ENCODE measurements at regions not wholly inside any gene's neighbourhood (a gene's known extent, or its start where the extent isn't known, plus 50 kb on each side); places are given as distances from the start of the nearest gene placed in this dataset.
A peak's percentile ranks its signal among the peaks of the same experiment; 100 is the strongest.

DNA sequence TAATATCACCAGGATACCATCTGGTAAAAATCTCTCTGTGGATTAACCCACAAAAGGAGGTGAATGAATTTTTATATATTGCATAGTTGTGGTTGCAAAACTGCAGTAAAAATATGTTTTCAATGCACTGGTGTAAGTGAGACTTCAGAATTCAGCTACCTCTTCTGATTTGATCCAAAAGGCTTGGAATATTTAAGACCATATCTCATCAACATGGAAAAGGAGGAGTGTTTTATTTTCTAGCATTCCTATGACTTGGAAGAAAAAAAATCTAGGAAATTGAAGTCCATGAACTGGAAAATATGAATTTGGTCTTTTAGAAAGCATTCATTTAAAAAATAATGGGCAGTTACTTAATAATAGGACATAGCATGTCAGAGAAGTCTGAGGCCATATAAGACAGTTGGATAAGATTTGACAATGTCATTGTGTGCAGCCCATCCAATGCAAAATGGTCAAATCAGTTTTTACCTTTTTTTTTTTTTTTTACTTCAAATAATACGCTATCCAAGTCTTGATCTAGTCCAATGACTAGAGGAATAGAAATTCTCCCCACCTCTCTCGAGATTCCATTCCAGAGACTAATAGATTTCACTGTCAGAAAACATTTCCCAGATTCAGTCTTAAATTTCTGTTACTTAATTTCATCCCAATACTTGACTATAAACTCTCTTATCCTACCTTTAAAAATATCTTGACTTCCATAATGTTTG lies 364.9 kb upstream of the PMFBP1 start:
- FAIRE-seq (no peak), DNase-seq (ENCODE audit: low spot score in 2 of 2) (no peak)

DNA sequence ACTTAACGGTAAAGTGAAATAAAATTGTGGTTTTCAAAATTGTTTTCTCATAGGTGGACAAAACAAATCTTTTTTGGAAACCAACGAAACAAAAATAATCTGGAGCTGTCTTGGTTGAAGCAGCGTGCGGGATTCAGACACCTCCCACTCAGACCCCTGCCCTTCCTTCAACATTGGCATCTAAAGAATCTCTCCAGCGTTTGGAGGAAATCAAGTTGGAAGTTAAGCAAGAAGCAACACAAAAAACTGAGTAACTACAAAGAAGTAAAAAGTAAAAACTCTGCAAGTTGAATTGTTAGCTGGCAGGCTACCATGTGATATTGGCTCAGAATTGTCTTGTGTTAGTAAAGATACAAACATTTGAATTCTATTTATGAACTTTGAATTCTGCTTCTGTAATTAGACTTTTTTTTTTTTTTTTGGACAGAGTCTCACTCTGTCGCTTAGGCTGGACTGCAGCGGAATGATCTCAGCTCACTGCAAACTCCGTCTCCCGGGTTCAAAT lies 361.0 kb upstream of the PMFBP1 start:
- FAIRE-seq = no peak
- DNase-seq (ENCODE audit: low spot score in 2 of 2) = no peak

DNA sequence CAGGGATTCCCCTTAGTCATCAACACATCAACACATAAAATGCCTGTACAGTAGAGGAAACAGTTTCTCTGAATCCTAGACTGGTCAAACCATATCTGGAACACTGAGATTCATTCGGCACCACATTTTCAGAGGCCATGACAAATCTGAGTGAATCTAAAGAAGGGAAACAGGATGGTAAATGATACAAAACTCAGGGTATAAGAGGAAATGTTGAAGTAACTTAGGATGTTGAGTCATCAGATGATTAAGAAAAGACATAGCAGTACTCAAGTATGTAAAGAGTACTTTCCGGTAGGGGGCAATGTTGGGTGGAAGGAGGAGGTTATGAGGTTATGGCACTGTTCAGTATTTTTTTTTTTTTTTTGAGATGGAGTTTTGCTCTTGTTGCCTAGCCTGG lies 358.5 kb upstream of the PMFBP1 start:
- DNase-seq (ENCODE audit: low spot score in 2 of 2) = no peak
- no peak for FAIRE-seq

DNA sequence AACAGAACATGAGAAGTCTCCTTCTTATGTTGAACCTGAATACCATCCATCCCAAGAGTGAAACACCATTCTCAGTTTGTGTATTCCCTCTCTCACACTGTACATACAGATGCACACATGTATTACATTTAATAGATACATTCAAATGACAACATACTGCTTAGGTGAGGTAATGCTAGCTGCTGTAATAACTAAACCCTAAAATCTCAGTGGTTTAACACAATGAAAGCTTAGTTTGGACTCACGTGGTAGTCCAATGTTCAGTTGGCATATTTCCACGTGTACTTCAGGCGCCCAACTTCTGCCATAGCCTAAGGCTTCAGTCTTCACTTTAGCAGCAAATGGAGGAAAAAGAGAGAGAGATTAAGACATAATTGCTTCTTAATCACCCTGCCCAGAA lies 351.1 kb upstream of the PMFBP1 start:
- FAIRE-seq = no peak
- no peak for DNase-seq (ENCODE audit: low spot score in 2 of 2)

DNA sequence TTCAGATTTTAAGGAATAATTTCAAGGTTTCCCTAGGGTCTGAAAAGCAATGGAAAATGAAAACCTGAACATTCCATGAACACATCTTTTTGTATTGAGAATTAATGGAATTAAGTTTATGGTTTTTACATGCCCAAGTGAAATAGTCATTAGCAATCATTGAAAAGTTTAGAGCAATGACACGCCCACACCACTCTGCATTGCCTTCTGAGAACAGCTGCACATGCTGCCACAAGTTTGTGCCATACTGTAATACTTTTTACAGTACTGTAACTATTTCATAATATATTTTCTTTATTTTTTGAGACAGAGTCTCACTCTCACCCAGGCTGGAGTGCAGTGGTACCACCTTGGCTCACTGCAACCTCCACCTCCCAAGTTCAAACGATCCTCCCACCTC lies 345.2 kb upstream of the PMFBP1 start:
- DNase-seq (ENCODE audit: low spot score in 2 of 2) = no peak
- FAIRE-seq = no peak

DNA sequence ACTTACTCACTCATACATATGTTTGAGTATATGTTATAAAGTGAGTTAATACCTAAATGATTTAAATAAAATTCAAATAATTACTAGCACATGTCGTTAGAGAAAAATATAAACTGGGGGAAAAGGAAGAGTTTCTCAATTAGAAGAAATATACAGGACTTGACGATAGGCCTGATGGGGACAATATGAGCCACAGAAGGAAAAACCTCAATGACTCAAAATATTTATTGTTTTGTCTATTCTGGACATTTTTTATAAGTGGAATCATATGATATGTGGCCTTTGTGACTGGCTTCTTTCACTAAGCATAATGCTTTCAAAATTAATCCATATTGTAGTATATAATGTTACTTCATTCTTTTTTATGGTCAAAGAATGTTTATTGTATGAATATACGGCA lies 339.2 kb upstream of the PMFBP1 start:
- no peak for FAIRE-seq
- DNase-seq (ENCODE audit: low spot score in 2 of 2) = no peak

DNA sequence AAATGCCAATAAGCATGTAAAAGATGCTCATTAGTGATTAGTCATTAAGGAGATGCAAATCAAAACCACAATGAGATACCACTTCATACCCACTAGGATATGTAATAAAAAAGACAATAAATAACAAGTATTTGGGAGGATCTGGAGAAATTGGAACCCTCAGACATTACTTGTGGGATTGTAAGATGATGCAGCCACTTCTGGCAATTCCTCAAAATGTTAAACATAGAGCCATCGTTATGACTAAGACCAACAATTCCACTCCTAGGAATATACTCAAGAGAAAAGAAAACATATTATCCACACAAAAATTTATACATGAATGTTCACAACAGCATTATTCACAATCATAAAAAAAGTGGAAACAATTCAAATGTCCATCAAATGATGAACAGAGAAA lies 336.2 kb upstream of the PMFBP1 start:
- FAIRE-seq (no peak), DNase-seq (ENCODE audit: low spot score in 2 of 2) (no peak)

DNA sequence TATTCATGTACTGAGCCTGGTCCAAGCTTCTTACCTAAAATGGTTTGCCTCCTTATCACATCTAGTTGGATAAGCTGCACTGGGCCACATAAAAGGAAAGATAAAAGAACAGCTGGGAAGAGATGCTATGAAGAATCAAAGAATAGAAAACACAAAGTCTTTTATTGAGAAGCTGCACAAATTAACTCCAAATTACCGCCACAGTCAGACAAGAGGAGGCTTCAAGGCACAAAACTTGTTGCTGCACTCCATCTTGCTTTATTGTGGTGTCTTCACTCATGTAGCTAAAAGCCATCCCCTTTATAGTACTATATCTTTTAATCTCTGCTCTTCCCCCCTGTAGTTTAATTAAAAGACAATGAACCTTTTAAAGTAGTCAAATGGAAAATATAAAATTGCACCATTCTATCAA lies 330.6 kb upstream of the PMFBP1 start:
- FAIRE-seq (no peak), DNase-seq (ENCODE audit: low spot score in 2 of 2) (no peak)

DNA sequence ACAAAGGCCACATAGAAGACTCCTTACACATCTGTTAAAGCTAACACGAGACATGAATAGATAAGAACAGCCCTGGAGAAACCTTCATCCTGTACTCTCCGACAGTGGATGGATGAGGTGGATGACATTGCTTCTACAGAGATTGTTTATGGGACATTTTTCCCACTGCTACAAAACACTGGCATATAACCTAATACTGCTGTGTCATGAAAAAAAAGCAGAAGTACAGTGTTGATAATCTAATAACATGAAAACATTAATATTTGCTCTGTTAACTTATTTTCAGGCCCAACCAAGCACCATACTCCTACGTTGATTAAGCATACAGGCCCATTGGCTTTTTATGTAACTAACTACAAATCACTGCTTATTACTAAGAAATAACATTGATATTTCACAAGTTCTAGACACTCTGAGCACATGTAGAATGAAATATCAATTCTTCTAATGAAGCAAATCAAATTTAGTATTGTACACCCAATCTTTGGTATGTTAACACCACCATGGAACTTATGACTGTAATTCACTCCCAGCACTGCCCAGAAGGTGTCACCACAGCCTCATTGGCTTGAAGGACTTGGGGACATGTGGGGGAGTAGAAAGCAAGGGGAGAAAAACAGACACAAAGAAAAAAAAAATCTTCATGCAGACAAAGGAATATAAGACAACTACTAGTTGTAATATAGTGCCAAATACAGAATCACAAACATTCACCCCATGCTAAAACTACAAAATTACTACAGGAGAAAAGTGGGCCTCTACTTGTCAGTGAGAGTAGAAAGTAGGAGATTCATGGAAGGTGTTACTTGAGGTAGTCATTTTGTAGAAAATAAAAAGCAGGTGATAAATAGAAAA lies 330.0 kb upstream of the PMFBP1 start:
- peak; percentile 36 to 40 for DNase-seq (ENCODE audit: low spot score in 2 of 2)
- FAIRE-seq = peak; percentile 24

DNA sequence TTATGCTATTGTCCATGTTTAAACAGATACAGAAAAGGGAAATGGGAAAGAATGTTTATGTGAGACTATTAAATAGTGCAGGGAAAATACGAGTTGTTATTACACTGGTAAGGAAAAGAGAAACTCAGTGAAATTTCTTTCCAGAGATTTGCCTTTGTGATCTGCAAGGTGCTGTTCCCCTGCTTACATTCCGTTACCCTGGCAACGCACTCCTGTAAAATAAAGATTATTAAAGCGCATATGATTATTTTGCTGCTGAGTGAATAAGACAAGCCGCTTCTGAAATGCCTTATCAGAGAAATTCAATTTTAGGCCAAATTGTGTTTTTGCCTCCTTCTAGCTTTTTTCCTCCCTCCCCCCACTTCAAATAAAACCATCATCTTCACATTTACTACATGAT lies 328.6 kb upstream of the PMFBP1 start:
- DNase-seq (ENCODE audit: low spot score in 2 of 2) = no peak
- no peak for FAIRE-seq

DNA sequence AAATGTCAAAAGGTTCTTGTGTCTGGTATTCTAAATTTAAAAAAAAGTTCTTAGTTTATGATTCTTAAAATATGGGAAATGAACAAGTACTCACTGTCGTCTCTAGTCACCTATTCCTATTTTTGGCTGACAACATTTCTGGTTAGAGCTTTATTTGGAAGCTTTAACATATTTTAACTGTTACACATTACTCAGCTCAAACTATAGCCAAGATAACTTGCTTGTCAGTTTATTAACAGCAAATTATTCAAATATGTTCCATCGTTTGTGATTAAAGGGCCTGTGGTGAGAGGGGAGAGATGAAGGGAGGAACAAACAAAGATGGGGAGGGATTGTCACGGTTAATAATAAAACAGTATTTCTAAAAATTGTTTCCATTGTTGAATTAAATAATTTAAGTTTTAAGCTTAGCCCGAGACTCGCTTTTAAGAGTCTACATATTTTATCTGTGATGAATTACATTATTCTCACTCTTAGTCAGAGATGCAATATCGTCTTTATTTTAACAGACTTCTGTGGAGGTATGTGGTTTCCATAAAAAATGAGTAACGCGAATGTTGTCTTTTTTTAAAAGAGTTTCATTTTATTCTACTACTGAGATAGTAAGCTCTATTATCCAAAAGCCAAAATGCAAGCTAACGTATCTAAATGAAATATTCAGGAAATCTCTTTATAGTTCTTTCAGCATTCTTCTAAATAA lies 321.9 kb upstream of the PMFBP1 start:
- DNase-seq (ENCODE audit: low spot score in 2 of 2) = no peak
- FAIRE-seq = no peak

DNA sequence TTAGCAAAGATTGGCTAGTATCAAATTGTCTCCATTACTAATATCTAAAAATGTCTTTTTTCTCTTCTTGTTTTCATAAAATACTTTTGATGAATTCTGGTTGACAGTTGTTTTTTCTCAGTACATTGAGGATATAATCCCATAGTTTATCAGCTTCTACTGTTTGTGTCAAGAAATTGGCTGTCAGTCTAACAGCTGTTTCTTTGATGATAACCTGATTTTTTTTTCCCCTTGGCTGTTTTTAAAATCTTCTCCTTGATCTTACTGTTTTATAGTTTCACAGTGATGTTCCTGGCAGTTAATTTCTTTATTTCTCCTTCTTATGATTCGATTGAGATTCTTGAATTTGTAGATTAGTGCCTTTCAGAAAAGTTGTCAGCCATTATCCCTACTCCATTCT lies 315.3 kb upstream of the PMFBP1 start:
- no peak for FAIRE-seq
- no peak for DNase-seq (ENCODE audit: low spot score in 2 of 2)

DNA sequence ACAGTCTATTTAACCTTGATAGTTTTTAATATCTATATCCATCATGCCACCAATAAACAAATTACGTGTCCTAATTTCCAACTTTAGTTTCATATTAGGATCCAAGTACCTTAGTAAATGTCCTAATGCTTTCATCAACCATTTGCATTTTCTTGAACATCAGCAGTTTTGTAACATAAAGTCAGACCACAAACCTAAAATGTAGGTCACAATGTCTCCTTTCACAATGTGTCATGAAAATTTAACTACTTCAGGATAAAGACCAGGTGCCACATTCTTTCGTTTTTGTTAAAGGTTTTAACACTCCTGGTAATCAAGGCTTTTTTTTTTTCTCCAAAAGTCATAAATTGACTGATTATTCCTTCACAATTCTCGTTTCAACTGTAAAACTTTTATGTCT lies 310.7 kb upstream of the PMFBP1 start:
- no peak for FAIRE-seq
- no peak for DNase-seq (ENCODE audit: low spot score in 2 of 2)

DNA sequence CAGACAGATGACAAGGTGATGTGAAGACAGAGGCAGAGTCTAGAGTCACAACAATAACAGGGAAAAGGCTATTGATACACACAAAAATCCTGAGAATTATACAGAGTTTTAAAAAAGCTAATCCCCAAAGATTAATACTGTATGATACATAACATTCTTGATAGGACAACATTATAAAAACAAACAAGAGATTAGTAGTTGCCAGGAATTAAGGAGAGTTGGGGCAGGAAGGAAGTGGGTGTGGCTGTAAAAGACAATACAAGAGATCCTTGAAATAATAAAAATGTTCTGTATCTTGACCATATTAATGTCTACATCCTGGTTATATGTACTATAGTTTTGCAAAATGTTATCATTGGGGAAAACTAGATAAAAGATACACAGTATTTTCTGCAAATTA lies 309.5 kb upstream of the PMFBP1 start:
- FAIRE-seq (no peak), DNase-seq (ENCODE audit: low spot score in 2 of 2) (no peak)

DNA sequence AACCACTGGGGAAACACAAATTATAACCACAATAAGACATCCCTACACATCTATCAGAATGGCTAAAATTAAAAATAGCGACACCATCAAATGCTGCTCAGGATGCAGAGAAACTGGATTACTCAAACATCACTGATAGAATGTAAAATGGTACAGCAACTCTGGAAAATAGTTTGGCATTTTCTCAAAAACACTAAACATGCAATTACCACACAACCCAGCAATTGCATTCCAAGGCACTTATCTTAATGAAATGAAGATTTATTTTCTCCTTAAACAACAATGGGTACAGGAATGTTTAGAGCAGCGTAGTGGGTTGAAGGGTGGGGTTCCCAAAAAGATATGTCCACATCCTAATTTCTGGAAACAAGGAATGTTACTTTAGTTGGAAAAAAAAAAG lies 309.0 kb upstream of the PMFBP1 start:
- FAIRE-seq (no peak), DNase-seq (ENCODE audit: low spot score in 2 of 2) (no peak)

DNA sequence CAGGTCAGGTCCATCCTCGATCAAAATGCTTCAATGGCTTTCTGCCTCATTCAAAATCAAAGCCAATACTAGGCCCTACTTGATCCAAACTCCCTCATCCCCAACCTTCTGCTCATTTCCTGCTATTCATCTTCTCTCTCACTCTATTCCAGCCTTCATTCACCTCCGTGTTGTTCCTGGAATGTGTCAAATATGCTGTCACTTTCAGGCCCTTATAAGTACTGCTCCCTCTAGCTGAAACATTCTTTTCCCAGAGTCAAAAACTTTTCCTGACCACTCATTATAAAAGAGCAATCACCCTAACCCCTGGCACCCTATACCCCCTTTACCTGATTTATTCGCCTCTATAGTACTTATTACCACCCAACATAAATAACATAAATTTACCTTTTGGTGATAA lies 303.7 kb upstream of the PMFBP1 start:
- FAIRE-seq = no peak

DNA sequence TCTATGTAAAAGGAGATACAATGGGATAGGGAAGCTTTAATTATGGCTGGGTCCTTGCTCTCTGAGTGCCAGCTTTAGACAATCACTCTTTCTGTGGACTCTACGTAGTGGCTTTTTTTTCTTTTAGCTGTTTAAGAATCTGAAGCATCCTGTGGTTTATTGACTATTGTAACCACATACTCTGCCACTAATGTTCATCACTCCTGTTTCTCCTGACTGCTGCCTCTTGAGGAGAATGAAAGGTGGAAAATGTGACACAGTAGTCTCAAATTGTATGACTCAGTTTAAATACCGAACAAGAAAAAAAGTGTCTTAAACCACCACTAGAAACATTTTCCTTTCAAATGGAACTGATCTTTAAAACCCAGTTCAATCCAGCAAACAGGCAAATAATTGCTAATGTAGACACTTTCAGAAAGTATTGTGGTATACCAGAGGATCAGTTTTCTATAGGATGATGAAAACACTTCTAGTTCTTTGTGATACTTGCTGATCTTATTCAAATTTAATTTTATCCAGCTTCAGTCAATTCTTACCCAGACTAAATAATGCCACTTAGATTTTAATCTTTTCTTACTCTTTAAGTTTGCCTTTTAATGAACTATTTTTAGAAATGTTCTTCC lies 302.7 kb upstream of the PMFBP1 start:
- DNase-seq (ENCODE audit: low spot score in 2 of 2) (no peak), FAIRE-seq (no peak)

More for the DNA sequence above, 303.7 kb upstream of the PMFBP1 start:
- DNase-seq (ENCODE audit: low spot score in 2 of 2) = no peak

DNA sequence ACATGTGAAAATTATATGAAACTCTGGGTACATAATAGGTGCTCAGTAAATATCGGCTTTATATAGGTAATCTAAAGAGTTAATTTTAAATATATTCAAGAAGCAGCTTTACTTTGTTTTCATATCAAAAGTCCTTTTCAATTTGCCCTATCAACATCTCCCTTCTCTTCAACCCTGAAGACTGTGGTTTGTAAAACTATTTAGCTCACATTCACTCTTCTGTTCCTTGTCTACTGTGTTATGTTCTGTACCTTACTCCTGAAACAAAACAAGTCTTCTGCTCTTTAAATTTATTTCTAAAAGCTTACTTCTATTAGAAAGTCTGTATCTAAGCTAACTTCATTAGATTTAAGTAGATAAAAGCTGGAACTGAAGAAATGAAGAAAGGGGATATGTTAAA lies 301.7 kb upstream of the PMFBP1 start:
- FAIRE-seq (no peak), DNase-seq (ENCODE audit: low spot score in 2 of 2) (no peak)

DNA sequence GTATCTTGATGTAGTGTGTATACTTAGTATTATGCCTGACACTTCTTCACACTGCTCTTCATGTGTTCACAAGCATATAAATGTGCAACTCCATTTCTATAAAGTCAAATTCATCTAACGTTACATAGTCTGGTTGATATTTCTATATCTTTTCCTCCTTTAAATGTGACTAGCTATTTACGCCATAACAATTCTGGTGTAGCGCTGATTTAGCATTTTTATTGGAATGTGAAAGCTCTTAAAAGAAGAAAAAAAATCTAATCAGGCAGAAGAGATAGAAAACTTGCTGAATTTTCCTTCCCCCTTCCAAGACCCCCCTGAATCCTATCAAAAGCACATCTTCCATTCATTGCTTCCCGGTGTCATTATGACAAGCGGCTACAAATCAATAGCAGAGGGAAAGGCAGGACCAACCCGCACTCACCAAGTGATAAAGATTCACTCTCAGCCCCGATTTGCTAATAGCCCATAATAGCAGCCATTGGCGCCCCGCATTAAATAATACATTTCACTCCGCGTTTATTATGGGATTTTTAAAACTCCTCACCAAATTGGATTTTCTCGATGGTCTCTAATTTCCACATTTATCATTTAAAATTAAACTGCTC lies 299.5 kb upstream of the PMFBP1 start:
- DNase-seq (ENCODE audit: low spot score in 2 of 2) = no peak
- FAIRE-seq = no peak

DNA sequence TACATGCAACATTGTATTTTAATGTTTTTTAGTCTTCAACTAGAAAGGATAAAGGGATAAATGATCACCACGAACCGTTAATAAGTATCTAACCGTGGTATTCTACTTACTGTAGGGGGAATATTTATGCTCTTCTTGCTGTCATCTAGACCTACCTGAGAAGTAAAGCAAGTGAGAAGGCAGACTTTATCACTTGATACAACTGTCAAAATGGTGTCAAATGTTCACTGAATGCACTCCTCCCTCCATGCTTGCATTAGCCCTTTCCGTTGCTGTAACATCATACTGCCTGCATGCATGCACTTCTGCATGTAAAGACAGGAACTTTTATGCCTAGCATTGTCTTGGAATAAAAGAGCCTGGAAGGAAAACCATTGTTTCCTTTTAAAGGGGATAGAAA lies 298.6 kb upstream of the PMFBP1 start:
- DNase-seq (ENCODE audit: low spot score in 2 of 2) (no peak), FAIRE-seq (no peak)

Data from frontal cortex (tissue), 3 donors.